GM12878 (cell line): ENCODE measurements at regions not wholly inside any gene's neighbourhood (a gene's known extent, or its start where the extent isn't known, plus 50 kb on each side); places are given as distances from the start of the nearest gene placed in this dataset.

Experiments used
- NFIC ChIP-seq: IDR thresholded peaks from 2 replicates; pipeline ENCODE4 v1.6.1; 2012; ENCODE audit warnings: low read depth, mild to moderate bottlenecking, inconsistent platforms, low read length, moderate library complexity
- PAX5 ChIP-seq: IDR thresholded peaks from 2 replicates; pipeline ENCODE4 v1.6.1; 2011; ENCODE audit warnings: low read depth, low read length, borderline replicate concordance
- RAD51 ChIP-seq: fragments of 450-650 bp; IDR thresholded peaks from 2 replicates; pipeline ENCODE4 v1.6.1; 2016; ENCODE audit warnings: moderate library complexity, mild to moderate bottlenecking, inconsistent platforms
- SPI1 ChIP-seq: IDR thresholded peaks from 2 replicates; pipeline ENCODE4 v1.6.1; 2011; ENCODE audit warnings: low read depth, mild to moderate bottlenecking, low read length, moderate library complexity, borderline replicate concordance; ENCODE audit not compliant: insufficient read depth
- TARDBP ChIP-seq: IDR thresholded peaks from 2 replicates; pipeline ENCODE4 v1.6.1; 2016; ENCODE audit warnings: borderline replicate concordance
- TF ChIP-seq, protein P1 (sequence below), 3 experiments: IDR thresholded peaks in 2 of 3; conservative IDR thresholded peaks in 1 of 3; 2 replicates each; pipeline ENCODE4 v1.5.1; 2011; ENCODE audit warnings: low read depth in 3 of 3, low read length in 3 of 3, mild to moderate bottlenecking in 3 of 3, control low read depth in 2 of 3, moderate library complexity in 2 of 3, inconsistent platforms in 1 of 3, mixed read lengths in 1 of 3; ENCODE audit not compliant: control insufficient read depth in 2 of 3, insufficient read depth in 1 of 3; ENCODE audit errors: extremely low read depth in 1 of 3
- TF ChIP-seq, protein P2 (sequence below): IDR thresholded peaks from 2 replicates; pipeline ENCODE4 v1.6.1; 2012; ENCODE audit warnings: low read depth, low read length, improper control_type of control experiment

DNA sequence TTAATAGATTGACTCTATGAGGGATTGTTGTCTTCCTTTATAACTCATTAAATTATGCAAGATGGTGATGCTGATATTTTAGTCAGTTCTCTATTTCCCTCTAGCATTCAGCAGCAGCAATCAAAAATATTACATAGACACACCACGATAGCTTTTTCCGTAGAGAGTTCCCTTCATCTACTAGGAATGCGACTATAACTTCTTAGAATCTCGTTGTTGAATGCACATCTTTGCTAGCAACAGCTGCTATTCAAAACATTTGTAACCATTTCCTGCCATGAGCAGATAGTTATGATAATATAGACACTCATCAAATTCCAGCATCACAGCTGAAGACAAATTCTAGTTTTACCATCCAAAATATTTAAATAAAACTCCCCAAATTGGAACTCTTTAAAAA is 147.4 kb upstream of the FGF13 start:
- TF ChIP-seq NFIC (no peak), PAX5 (no peak), TARDBP (no peak), RAD51 (no peak), SPI1 (no peak)
- TF ChIP-seq, protein P1, sequence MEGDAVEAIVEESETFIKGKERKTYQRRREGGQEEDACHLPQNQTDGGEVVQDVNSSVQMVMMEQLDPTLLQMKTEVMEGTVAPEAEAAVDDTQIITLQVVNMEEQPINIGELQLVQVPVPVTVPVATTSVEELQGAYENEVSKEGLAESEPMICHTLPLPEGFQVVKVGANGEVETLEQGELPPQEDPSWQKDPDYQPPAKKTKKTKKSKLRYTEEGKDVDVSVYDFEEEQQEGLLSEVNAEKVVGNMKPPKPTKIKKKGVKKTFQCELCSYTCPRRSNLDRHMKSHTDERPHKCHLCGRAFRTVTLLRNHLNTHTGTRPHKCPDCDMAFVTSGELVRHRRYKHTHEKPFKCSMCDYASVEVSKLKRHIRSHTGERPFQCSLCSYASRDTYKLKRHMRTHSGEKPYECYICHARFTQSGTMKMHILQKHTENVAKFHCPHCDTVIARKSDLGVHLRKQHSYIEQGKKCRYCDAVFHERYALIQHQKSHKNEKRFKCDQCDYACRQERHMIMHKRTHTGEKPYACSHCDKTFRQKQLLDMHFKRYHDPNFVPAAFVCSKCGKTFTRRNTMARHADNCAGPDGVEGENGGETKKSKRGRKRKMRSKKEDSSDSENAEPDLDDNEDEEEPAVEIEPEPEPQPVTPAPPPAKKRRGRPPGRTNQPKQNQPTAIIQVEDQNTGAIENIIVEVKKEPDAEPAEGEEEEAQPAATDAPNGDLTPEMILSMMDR (IDR thresholded peaks at IDR 0.05 in 2 of 3, conservative IDR thresholded peaks at IDR 0.05 in 1 of 3; ENCODE audit: control insufficient read depth in 2 of 3, extremely low read depth in 1 of 3, insufficient read depth in 1 of 3, low read depth in 3 of 3, low read length in 3 of 3), result no peak
- TF ChIP-seq, protein P2, sequence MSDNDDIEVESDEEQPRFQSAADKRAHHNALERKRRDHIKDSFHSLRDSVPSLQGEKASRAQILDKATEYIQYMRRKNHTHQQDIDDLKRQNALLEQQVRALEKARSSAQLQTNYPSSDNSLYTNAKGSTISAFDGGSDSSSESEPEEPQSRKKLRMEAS, result no peak
